PFSK-1 (cell line): ENCODE measurements at regions not wholly inside any gene's neighbourhood (a gene's known extent, or its start where the extent isn't known, plus 50 kb on each side); places are given as distances from the start of the nearest gene placed in this dataset.

Experiments
- FOXP2 ChIP-seq: optimal IDR thresholded peaks from 2 replicates; pipeline ENCODE3; 2011; ENCODE audit warnings: borderline replicate concordance, control low read depth, inconsistent platforms; ENCODE audit not compliant: insufficient read depth; ENCODE audit errors: extremely low read length, extremely low read depth
- POLR2AphosphoS5 ChIP-seq: IDR thresholded peaks from 2 replicates; pipeline ENCODE4 v1.6.1; 2012; ENCODE audit warnings: low read depth, mild to moderate bottlenecking, control low read depth, low read length, moderate library complexity
- REST ChIP-seq, 2 experiments: IDR thresholded peaks; 2 replicates each; pipeline versions ENCODE4 v1.6.1 to v1.8.0; 2011 to 2012; ENCODE audit warnings: low read depth in 2 of 2, low read length in 2 of 2, control low read depth in 1 of 2, inconsistent platforms in 1 of 2, mild to moderate bottlenecking in 1 of 2, moderate library complexity in 1 of 2; ENCODE audit not compliant: insufficient read depth in 1 of 2
- SIN3A ChIP-seq: IDR thresholded peaks from 2 replicates; pipeline ENCODE4 v1.6.1; 2012; ENCODE audit warnings: mild to moderate bottlenecking, low read length, moderate library complexity, borderline replicate concordance; ENCODE audit not compliant: insufficient read depth
- TAF1 ChIP-seq: IDR thresholded peaks from 2 replicates; pipeline ENCODE4 v1.6.1; 2012; ENCODE audit warnings: low read length, control low read depth, borderline replicate concordance; ENCODE audit not compliant: insufficient read depth

GRCh38 chr3:30945291-30945690, 50.8 kb upstream of the GADL1 start:
- TF ChIP-seq TAF1 (no peak), POLR2AphosphoS5 (no peak), REST (IDR thresholded peaks at IDR 0.05; ENCODE audit: insufficient read depth in 1 of 2, low read depth in 2 of 2, low read length in 2 of 2) (0 out of 4 replicates have a peak, but pooled peaks of 1 of the 2 experiments have one; percentile 23), SIN3A (no peak)

- TF ChIP-seq FOXP2, result no peak
Measured at GRCh38 chr3:30948426-30948825, 54.0 kb upstream of the GADL1 start.

- no peak for TF ChIP-seq FOXP2
- TF ChIP-seq REST (IDR thresholded peaks at IDR 0.05; ENCODE audit: insufficient read depth in 1 of 2, low read depth in 2 of 2, low read length in 2 of 2), result no peak
- no peak for TF ChIP-seq POLR2AphosphoS5
- no peak for TF ChIP-seq SIN3A
- no peak for TF ChIP-seq TAF1
Measured at GRCh38 chr3:30951826-30952225, 57.4 kb upstream of the GADL1 start.

GRCh38 chr3:30952786-30953185, 58.3 kb upstream of the GADL1 start:
- TF ChIP-seq FOXP2 (no peak), POLR2AphosphoS5 (no peak), TAF1 (no peak), REST (IDR thresholded peaks at IDR 0.05; ENCODE audit: insufficient read depth in 1 of 2, low read depth in 2 of 2, low read length in 2 of 2) (no peak), SIN3A (no peak)

GRCh38 chr3:30954426-30954825, 60.0 kb upstream of the GADL1 start:
- no peak for TF ChIP-seq FOXP2
- no peak for TF ChIP-seq TAF1
- TF ChIP-seq REST (IDR thresholded peaks at IDR 0.05; ENCODE audit: insufficient read depth in 1 of 2, low read depth in 2 of 2, low read length in 2 of 2), result no peak
- TF ChIP-seq SIN3A, result no peak
- no peak for TF ChIP-seq POLR2AphosphoS5
